Natural killer cell treated with Interleukin-12 subunit alpha and Interleukin-12 subunit beta and Interleukin-15 and Interleukin-18, amount 100 ng/mL, for 72 hours (primary cell): ENCODE measurements at regions not wholly inside any gene's neighbourhood (a gene's known extent, or its start where the extent isn't known, plus 50 kb on each side); places are given as distances from the start of the nearest gene placed in this dataset.
"Not testable (repeated sequence)": the region's sequence is repeated elsewhere in the genome, so short reads cannot be mapped to it uniquely, and the experiment has no call there.

Experiments
- ATAC-seq, 2 donors: fragments of 150-1000 bp; cut with Tn5 transposase in 1 of 2; sonication (Bioruptor Pico), chemical (Tn5 transposase) in 1 of 2; 2 replicates each; pipeline ENCODE4 v1.10.0; 2021
- DNase-seq: peaks from one replicate; pipeline ENCODE4 v3.0.0; 2022; ENCODE audit warnings: low spot score
- H3K27ac Mint-ChIP-seq, 2 donors: 1 replicate in 1 of 2; 2 replicates in 1 of 2; pipeline ENCODE4 v1.8.0; 2022; ENCODE audit warnings: mixed read lengths in 2 of 2, mild to moderate bottlenecking in 1 of 2, moderate library complexity in 1 of 2
- H3K27me3 Mint-ChIP-seq, 2 donors: 1 replicate in 1 of 2; 2 replicates in 1 of 2; pipeline ENCODE4 v1.8.0; 2022; ENCODE audit warnings: mixed read lengths in 2 of 2
- H3K36me3 Mint-ChIP-seq: one replicate; pipeline ENCODE4 v1.8.0; 2022; ENCODE audit warnings: mixed read lengths
- H3K4me1 Mint-ChIP-seq, 2 donors: 1 replicate in 1 of 2; 2 replicates in 1 of 2; pipeline ENCODE4 v1.8.0; 2022; ENCODE audit warnings: low read depth in 2 of 2, mixed read lengths in 2 of 2, mild to moderate bottlenecking in 1 of 2
- H3K4me3 Mint-ChIP-seq: one replicate; pipeline ENCODE4 v1.8.0; 2022; ENCODE audit warnings: mixed read lengths
- H3K9me3 Mint-ChIP-seq: 2 replicates; pipeline ENCODE4 v1.8.0; 2022; ENCODE audit warnings: mixed read lengths

- H3K4me1 Mint-ChIP-seq: no peaks in the 10 kb centered on the region
- no peak overlapping the region for H3K27ac Mint-ChIP-seq
- no peaks in the 10 kb centered on the region for H3K36me3 Mint-ChIP-seq
- ATAC-seq (no peak), DNase-seq (no peak)
- no peaks in the 10 kb centered on the region for H3K27me3 Mint-ChIP-seq
- H3K9me3 Mint-ChIP-seq: no peaks in the 10 kb centered on the region
- H3K4me3 Mint-ChIP-seq: no peak overlapping the region
Measured at GRCh38 chr6:11934638-11935037, 77.5 kb upstream of the HIVEP1 start.

DNA sequence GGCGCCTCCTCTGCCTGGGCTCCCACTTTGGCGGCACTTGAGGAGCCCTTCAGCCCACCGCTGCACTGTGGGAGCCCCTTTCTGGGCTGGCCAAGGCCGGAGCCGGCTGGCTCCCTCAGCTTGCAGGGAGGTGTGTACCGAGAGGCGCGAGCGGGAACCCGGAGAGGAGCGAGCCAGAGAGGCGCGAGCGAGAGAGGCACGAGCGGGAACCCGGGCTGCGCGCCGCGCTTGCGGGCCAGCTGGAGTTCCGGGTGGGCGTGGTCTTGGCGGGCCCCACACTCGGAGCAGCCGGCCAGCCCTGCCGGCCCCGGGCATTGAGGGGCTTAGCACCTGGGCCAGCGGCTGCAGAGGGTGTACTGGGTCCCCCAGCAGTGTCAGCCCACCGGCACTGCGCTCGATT is 79.2 kb upstream of the HIVEP1 start:
- not testable (repeated sequence) for H3K27ac Mint-ChIP-seq, H3K4me1 Mint-ChIP-seq, H3K4me3 Mint-ChIP-seq, ATAC-seq, H3K36me3 Mint-ChIP-seq, H3K9me3 Mint-ChIP-seq, DNase-seq, H3K27me3 Mint-ChIP-seq

DNA sequence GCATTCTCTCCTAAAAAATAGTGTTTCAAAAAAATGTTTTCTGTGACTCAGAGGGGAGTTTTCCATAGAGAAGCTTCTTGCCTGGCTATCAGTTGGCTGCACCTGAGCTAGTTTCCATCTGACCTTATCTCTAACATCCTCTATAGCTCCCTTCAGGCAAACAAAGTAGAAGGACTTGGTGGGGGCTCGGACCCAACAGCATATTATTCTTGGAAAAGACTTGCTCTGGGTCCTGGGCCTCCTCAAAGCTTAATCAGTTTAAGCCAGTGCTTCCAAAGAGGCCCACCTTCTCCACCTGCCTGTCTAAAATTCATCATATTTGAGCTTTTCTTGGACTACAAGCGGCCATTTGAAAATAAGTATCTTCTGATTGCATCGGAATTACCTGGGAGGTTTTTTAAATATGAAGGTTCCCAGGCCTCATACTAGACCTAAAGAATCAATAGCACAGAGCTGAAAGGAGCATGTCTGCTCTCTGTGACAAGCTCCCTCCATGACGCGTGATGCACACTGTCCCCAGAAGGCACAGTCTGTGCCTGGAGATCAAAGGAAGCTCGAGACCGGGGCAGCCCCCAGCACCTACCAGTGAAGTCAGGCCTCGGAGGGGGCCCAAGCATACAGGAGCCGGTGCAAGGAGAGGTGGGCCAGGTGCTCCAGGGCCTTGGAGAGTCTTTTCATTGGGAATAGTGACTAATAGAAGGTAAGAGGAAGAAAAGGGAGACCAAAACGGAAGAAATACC is 80.6 kb upstream of the HIVEP1 start:
- peaks cover 0 to 3% of the 10 kb centered on the region in 2 donors for H3K4me1 Mint-ChIP-seq
- no peaks in the 10 kb centered on the region for H3K36me3 Mint-ChIP-seq
- ATAC-seq: no peak
- H3K27me3 Mint-ChIP-seq: peaks cover 4 to 7% of the 10 kb centered on the region in 2 donors
- H3K4me3 Mint-ChIP-seq: no peak overlapping the region
- no peak overlapping the region for H3K27ac Mint-ChIP-seq
- no peaks in the 10 kb centered on the region for H3K9me3 Mint-ChIP-seq
- no peak for DNase-seq

DNA sequence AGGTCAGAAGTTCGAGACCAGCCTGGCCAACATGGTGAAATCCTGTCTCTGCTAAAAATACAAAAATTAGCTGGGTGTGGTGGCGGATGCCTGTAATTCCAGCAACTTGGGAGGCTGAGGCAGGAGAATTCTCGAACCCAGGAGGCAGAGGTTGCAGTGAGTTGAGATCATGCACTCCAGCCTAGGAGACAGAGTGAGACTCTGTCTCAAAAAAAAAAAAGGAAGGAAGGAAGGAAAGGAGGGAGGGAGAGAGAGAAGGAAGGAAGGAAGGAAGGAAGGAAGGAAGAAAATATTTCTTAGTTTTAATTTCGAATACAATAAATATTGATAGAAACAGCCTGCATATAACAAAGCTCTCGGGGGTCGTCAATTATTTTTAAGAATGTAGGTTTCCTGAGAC is 81.3 kb upstream of the HIVEP1 start:
- not testable (repeated sequence) for H3K9me3 Mint-ChIP-seq, DNase-seq, H3K4me1 Mint-ChIP-seq, H3K4me3 Mint-ChIP-seq, H3K27ac Mint-ChIP-seq, ATAC-seq, H3K36me3 Mint-ChIP-seq
- peaks cover 9 to 14% of the 10 kb centered on the region in 2 donors for H3K27me3 Mint-ChIP-seq

DNA sequence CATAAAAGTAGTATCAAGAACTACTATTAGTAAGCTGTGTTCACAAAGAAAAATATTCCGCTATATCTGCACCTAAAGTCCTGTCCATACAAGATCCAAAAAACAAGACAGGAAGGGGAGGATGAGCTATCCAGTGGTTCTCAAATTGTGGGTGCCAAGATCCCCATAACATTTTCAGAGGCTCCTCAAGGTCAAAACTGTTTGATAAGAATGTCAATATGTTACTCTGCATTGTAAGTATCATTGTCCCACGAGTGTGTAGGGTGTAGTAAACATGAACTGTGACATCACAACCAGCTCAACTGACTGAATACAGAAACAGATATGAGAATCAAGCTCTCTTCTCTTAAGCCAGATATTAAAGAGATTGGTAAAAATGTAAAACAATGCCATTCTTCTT is 81.9 kb upstream of the HIVEP1 start:
- Mint-ChIP-seq H3K36me3 (no peaks in the 10 kb centered on the region), H3K9me3 (no peaks in the 10 kb centered on the region), H3K4me3 (no peak overlapping the region), H3K4me1 (peaks cover 0 to 3% of the 10 kb centered on the region in 2 donors), H3K27me3 (peaks cover 9 to 16% of the 10 kb centered on the region in 2 donors), H3K27ac (no peak overlapping the region)
- DNase-seq (no peak), ATAC-seq (no peak)

GRCh38 chr6:11929241-11929835 is 82.8 kb upstream of the HIVEP1 start:
- no peak overlapping the region for H3K27ac Mint-ChIP-seq
- peaks cover 0 to 3% of the 10 kb centered on the region in 2 donors for H3K4me1 Mint-ChIP-seq
- no peaks in the 10 kb centered on the region for H3K36me3 Mint-ChIP-seq
- no peak overlapping the region for H3K4me3 Mint-ChIP-seq
- ATAC-seq (no peak), DNase-seq (no peak)
- H3K27me3 Mint-ChIP-seq: peaks cover 9 to 16% of the 10 kb centered on the region in 2 donors
- H3K9me3 Mint-ChIP-seq: no peaks in the 10 kb centered on the region

DNA sequence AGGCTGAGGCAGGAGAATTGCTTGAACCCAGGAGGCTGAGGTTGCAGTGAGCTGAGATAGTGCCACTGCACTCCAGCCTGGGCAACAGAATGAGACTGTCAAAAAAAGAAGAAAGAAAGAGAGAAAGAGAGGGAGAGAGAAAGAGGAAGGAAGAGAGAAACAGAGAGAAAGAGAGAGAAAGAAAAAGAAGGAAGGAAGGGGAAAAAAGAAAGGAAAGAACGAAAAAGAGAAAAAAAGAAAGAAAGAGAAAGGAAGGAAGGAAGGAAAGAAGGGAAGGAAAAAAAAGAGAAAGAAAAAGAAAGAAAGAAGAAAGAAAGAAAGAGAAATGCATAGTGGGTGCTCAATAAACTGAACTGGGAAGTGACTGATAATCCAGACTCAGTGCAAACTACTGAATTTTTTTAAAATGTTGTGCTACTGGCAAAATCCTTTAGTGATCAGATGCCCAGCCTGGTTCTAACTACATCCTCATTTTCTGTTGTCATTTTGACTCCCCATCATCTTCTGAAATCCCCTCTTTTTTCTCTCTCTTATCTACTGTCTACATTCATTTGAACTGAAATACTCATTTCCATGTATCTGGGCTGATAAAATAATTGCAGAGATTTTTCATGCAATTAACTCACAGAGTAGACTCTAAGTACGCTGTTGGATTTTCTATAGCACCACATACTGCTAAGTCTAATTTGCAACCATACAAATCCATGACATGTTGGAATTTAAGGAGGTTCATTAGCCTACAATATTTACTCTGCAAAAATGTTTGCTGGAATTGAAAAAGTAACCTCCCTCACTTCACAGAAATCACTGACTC is 85.3 kb upstream of the HIVEP1 start:
- no peak overlapping the region for H3K27ac Mint-ChIP-seq
- H3K4me1 Mint-ChIP-seq: peaks cover 0 to 3% of the 10 kb centered on the region in 2 donors
- no peaks in the 10 kb centered on the region for H3K9me3 Mint-ChIP-seq
- no peaks in the 10 kb centered on the region for H3K36me3 Mint-ChIP-seq
- no peak overlapping the region for H3K4me3 Mint-ChIP-seq
- peaks cover 9 to 21% of the 10 kb centered on the region in 2 donors for H3K27me3 Mint-ChIP-seq
- ATAC-seq: no peak
- DNase-seq: no peak

- Mint-ChIP-seq H3K36me3 (no peaks in the 10 kb centered on the region), H3K27ac (no peak overlapping the region), H3K27me3 (peaks cover 9 to 21% of the 10 kb centered on the region in 2 donors), H3K9me3 (no peaks in the 10 kb centered on the region), H3K4me1 (peaks cover 0 to 3% of the 10 kb centered on the region in 2 donors), H3K4me3 (no peak overlapping the region)
- DNase-seq (no peak), ATAC-seq (no peak)
Measured at GRCh38 chr6:11925805-11926204, 86.3 kb upstream of the HIVEP1 start.

DNA sequence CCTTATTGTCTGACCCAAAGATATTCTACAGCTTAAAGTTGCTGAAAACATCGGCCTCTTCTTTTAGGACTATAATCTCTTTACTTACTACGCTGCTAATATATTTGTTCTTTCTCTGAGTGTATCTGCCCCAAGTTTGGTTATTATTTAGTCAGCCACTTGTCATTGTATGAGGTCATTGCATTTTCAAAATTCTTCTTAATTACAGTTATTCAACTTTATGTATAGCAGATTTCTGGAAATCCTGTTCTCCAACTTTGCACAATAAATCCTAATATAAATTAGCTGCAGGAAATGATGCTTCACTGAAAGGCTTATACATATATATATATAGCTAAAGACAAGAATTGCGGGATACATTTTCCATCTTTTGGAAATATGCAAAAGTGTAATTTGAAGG is 88.5 kb upstream of the HIVEP1 start:
- ATAC-seq (no peak), DNase-seq (no peak)
- H3K4me1 Mint-ChIP-seq: no peaks in the 10 kb centered on the region
- no peaks in the 10 kb centered on the region for H3K36me3 Mint-ChIP-seq
- peaks cover 7 to 21% of the 10 kb centered on the region in 2 donors for H3K27me3 Mint-ChIP-seq
- no peak overlapping the region for H3K4me3 Mint-ChIP-seq
- no peaks in the 10 kb centered on the region for H3K9me3 Mint-ChIP-seq
- H3K27ac Mint-ChIP-seq: no peak overlapping the region

GRCh38 chr6:11922901-11923300 is 89.2 kb upstream of the HIVEP1 start:
- peaks cover 7 to 21% of the 10 kb centered on the region in 2 donors for H3K27me3 Mint-ChIP-seq
- DNase-seq: no peak
- H3K9me3 Mint-ChIP-seq: no peaks in the 10 kb centered on the region
- no peaks in the 10 kb centered on the region for H3K4me1 Mint-ChIP-seq
- no peaks in the 10 kb centered on the region for H3K36me3 Mint-ChIP-seq
- H3K27ac Mint-ChIP-seq: no peak overlapping the region
- no peak overlapping the region for H3K4me3 Mint-ChIP-seq
- ATAC-seq: no peak

GRCh38 chr6:11921751-11922150 is 90.4 kb upstream of the HIVEP1 start:
- Mint-ChIP-seq H3K9me3 (no peaks in the 10 kb centered on the region), H3K4me1 (no peaks in the 10 kb centered on the region), H3K27me3 (peaks cover 7 to 16% of the 10 kb centered on the region in 2 donors), H3K36me3 (no peaks in the 10 kb centered on the region), H3K27ac (no peak overlapping the region), H3K4me3 (no peak overlapping the region)
- DNase-seq: no peak
- no peak for ATAC-seq

DNA sequence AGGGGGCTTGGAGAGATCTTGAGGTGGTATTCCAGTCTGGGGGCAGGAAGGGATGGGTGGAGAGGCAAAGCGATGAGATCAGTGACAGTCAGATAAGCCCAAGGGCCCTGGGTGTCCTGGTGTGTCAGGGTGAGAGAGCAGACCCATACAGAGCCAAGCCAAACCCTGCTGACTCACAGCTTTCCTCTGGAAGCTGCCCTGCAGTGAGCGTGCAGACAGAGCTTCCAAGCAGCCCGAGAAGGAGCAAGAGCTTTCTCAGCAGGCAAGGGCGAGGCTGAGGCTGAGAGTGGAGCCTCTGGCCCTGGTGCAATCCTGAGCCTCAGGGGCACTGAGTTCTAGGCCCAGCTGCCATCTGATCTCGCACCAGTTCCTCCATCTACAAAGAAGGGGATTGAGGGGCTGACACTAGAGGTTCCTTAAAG is 91.1 kb upstream of the HIVEP1 start:
- H3K36me3 Mint-ChIP-seq: no peaks in the 10 kb centered on the region
- peaks cover 3 to 10% of the 10 kb centered on the region in 2 donors for H3K27me3 Mint-ChIP-seq
- H3K4me3 Mint-ChIP-seq: no peak overlapping the region
- no peak for ATAC-seq
- no peak for DNase-seq
- no peaks in the 10 kb centered on the region for H3K9me3 Mint-ChIP-seq
- H3K27ac Mint-ChIP-seq: no peak overlapping the region
- no peaks in the 10 kb centered on the region for H3K4me1 Mint-ChIP-seq

DNA sequence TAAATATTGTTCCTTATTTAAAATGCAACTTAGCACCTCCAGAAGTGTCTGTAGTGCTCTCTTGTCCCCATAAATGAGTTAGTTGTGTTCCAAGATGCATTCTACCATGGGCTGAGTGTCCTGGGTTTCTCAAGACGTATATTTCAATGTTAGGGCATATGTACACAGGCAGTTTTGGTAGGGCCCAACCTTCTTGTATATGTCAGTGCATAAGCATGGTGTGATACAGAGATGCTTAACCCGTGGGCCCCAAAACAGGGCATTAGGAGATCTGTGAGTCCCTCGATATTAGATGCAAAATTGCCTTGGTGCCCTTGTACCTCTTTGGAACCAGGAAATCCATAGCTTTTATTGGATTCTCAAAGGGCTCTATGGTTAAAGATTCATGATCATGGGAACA is 91.5 kb upstream of the HIVEP1 start:
- DNase-seq: no peak
- ATAC-seq: no peak
- H3K36me3 Mint-ChIP-seq: no peaks in the 10 kb centered on the region
- no peaks in the 10 kb centered on the region for H3K9me3 Mint-ChIP-seq
- no peak overlapping the region for H3K27ac Mint-ChIP-seq
- H3K4me3 Mint-ChIP-seq: no peak overlapping the region
- no peaks in the 10 kb centered on the region for H3K4me1 Mint-ChIP-seq
- H3K27me3 Mint-ChIP-seq: peaks cover 0 to 5% of the 10 kb centered on the region in 2 donors
